Activated CD4-positive, alpha-beta T cell treated with anti-CD3 and anti-CD28 coated beads for 1 hour (primary cell): ENCODE measurements at regions not wholly inside any gene's neighbourhood (a gene's known extent, or its start where the extent isn't known, plus 50 kb on each side); places are given as distances from the start of the nearest gene placed in this dataset.

Experiments used
- DNase-seq: peaks from one replicate; pipeline ENCODE4 v3.0.0-alpha.2; 2020

DNA sequence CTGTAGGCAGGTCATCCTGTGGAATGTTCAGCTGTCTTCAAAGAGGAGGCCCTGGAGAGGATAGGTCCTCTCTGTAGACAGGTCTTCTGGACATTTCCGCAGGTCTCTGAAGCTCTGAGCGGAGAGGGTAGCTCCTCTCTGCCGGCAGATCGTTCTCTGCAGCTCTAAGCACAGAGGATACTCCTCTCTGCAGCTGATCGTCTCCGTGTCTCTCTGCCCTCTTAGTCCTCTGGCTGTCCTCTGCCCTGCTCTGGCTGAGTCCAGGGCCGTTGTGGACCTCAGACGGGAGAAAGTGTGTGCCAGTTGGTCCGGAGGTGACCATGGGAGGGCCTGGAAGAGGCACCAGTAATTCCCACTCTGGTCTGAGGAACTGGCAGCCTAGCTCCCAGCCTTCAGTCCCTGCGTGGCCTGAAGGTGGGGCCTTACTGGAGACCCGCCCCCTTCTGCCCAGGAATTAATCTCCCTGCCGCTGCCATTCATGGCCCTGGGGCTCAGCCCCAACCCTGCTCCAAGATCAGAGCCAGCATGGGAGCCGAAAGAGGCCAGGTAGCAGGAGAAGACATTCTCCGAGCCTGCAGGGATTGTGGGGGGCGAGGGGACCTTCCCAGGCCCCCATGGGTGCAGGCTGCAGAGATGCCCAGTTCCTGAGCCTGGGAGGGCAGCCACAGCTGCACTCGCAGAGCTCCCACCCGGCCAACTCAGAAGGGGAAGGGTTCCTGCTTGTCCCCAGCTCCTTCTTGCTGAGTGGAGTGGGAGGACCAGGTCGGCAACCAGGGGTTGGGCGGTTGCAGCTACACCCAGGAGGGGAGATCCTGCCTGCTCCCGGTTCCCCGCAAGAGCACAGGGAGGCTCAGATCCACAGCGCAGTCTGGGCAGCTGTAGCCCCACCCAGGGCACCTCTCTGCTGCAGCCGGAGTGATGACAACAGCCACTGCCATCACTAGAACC is 488.7 kb downstream of the RSL24D1 start:
- no peak for DNase-seq

DNA sequence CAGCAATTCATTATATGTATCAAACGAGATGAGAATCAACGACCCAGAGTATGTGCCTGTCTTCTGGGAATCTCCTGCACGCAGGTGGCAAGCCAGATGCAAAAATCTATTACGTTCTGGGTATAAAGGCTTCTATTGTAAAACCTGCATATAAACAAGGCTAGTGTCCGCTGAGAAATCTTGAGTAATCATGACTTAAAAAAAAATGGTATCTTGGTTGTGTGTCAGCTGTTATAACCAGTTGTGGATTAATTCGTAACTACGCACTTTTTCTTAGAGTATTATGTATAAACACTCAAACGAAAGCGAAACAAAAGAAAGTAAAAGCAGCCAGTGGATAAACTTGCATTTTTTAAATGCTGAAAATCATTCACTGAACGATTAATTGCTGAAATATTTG is 509.1 kb downstream of the RSL24D1 start:
- no peak for DNase-seq
